Renal cortex interstitium (tissue), 11 donors: ENCODE measurements at regions not wholly inside any gene's neighbourhood (a gene's known extent, or its start where the extent isn't known, plus 50 kb on each side); places are given as distances from the start of the nearest gene placed in this dataset.
"Not testable (repeated sequence)": the region's sequence is repeated elsewhere in the genome, so short reads cannot be mapped to it uniquely, and the experiment has no call there.

Source experiments
- DNase-seq, 11 donors: peaks; one replicate each; pipeline ENCODE4 v3.0.0-alpha.2; 2013; ENCODE audit warnings: low read depth in 9 of 11, low spot score in 4 of 11; ENCODE audit errors: extremely low read depth in 1 of 11

DNA sequence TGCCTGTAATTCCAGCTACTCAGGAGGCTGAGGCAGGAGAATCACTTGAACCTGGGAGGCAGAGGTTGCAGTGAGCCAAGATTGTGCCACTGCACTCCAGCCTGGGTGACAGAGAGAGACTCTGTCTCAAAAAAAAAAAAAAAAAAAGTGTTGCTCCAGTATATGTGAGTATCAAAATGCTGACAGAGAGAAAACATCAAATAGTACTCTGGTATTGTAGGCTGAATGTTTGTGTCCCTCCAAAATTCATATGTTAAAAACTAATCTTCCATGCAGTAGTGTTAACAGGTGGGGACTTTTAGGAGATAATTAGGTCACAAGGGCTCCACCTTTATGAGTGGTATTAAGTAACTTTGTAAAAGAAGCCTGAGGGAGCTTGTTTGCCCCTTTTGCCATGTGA is 67.4 kb upstream of the KLF7 start:
- not testable (repeated sequence) for DNase-seq

GRCh38 chr2:207233731-207234130 is 68.0 kb upstream of the KLF7 start:
- no peak for DNase-seq

DNA sequence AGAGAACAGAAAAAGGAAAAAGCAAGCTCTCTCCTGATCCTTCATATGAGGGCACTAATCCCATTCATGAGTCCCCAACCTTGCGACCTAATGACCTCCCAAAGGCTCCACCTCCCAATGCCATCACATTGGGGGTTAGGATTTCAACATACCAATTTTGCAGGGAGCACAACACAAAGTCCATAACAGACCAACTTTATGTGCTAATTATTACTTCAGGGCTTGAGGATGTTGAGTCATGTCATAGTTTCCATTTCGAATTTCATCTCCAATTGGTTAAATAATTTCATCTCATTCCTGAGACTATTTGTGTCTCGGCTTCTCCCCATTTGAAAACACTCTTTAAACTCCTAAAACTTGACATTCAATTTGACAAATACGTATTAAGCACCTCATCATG is 69.9 kb upstream of the KLF7 start:
- DNase-seq, result no peak

GRCh38 chr2:207236156-207236935 is 70.6 kb upstream of the KLF7 start:
- DNase-seq, result no peak

- DNase-seq, result no peak
Measured at GRCh38 chr2:207238831-207239701, 73.3 kb upstream of the KLF7 start.

GRCh38 chr2:207239754-207240494 is 74.2 kb upstream of the KLF7 start:
- DNase-seq, result no peak

- no peak for DNase-seq
Measured at GRCh38 chr2:207240649-207241048, 74.9 kb upstream of the KLF7 start.

DNA sequence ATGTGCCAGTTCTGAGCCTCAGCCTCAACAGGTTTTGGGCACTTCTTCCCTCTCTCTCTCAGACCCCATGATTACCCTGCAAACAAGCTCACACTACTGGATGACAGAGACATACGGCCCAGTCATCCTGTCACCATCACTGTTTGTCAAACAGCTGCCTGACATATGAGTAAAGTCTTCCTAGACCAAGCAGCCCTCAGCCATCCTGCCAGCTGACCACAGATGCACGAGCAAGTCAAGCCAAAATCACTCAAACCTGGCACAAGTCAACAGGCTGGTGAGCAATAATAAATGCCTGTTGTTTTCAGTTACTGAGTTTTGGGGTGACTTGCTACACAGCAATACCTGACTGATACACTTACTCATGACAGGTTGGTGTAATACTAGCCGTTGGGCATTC is 75.5 kb upstream of the KLF7 start:
- no peak for DNase-seq

DNA sequence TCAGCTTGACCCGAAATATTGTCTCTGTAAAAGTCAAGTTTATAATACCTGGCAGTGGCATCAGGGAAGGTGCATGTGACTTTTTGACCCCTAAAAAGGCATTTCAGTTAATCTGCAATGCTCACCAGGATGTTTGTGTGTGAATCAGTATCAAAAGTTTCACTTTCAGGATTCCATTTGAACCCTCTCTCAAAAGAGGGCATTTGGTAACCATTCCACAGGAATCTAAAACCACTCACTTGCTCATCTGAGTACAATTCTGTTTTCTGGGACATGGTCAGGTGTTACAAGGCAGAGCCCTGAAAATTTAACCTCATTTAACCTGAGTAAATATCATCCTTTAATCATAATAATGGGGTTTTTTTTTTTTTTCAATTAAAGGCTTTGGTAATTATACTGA is 77.9 kb upstream of the KLF7 start:
- DNase-seq, result no peak

DNA sequence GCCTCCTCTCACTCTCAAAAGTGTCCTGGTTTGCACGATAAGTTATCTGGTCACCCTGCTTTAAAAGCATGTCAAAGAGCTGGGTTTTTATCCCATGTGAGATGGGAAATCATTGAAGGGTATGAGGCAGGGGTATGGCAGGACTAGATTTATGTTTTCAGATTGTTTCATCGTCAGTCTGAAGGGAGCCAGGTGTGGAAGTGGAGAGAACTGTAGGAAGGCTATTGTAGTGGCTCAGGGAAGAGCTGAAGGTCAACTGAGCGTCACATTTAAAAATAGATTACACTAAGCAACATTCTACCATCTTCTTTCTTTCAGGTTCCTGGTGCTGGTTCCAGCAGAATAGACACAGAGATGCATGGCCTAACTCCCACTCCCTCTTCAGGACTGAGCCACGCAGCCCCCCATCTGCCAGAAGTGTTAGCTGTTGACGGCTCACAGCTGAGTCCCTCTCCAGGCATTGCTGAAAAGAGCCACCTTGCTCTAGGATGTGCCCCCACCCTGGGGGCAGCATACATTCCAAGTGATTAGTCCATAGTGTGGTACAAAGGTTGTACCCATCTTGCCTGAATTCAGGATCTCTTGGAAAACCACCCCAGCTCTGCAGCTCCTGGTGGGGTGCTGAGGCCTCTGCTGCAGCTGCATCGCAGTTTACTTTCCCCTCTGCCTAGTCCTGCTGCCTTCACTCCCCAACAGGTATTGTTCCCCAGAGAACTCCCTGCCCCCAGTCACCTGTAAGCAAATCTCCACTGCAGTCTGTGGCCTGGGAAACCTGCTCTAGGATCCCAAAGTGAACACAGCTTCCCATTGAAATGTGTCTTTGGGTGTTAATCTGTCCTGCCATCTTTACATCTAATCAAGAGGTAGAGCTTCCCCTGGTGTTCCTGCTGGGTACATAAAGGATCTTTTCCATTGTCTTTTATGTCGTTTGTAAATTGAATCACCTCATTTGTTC is 79.5 kb upstream of the KLF7 start:
- DNase-seq, result no peak

DNA sequence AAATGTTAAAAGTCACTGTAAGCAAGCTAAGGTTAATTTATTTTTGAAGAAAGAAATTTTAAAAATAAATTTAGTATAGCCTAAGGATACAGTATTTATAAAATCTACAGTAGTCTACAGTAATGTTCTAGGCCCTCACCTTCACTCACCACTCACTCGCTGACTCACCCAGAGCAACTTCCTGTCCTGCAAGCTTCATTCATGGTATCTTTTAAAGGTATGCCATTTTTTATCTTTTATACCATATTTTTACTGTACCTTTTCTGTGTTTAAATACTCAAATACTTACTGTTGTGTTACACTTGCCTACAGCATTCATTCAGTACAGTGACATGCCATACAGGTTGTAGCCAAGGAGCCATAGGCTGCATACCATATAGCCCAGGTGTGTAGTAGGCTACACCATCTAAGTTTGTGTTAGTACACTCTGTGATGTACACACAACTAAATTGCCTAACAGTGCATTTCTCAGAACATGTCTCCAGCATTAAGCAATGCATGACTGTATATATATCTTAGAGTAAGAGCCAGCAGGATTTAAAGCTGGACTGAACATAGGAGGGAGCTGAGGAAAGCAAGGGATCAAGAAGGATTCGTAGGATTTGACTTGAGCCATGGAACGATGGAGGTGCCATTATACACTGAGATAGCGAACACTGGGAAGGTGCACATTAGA is 83.1 kb upstream of the KLF7 start:
- DNase-seq, result no peak

GRCh38 chr2:207251022-207251421 is 85.3 kb upstream of the KLF7 start:
- DNase-seq, result no peak

DNA sequence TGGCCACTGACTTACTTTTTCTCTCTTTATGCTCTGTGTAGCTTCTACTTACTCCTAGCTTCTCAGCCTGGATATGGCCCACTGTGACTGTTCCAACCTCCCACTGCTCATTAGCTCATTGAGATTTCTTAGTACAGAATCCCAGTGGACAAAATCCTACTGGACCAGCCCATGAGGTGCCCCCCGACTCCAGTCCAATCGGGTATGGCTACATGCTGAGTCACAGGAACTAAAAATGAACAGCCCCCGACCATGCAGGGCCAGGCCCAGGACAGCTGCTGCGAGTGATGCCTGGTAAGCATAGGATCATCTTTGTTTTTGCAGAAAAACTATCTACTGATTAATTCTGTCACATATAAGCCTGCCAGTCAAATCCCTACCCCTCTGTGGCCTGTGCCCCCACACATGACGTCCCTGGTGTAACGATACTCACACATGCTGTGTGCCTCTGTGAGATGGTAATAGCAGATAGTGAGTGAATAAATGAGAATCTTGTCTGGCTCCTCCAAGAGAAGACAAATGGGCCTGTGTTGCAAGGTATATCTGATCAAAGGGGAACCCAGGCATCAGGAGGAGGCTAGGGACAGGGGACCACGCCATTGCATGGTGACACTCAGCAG is 85.9 kb upstream of the KLF7 start:
- DNase-seq, result no peak

DNA sequence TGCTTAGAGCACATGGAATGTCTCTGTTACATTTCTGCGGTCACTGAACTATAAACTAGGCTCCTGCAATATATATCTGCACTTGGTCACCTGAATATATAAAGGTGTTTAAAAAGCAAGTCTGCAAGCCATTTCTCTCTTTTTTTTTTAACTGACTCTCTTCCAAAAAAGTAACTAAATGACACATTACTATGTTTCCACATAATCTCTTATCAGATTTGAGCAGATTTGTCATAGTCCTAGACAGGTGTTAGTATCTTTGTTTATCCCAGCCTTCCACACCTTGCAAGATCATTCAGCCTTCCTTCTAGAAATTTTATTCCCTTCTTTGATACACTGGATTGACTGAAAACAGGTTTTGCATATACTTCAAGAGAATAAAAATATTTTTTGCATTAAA is 86.7 kb upstream of the KLF7 start:
- no peak for DNase-seq

DNA sequence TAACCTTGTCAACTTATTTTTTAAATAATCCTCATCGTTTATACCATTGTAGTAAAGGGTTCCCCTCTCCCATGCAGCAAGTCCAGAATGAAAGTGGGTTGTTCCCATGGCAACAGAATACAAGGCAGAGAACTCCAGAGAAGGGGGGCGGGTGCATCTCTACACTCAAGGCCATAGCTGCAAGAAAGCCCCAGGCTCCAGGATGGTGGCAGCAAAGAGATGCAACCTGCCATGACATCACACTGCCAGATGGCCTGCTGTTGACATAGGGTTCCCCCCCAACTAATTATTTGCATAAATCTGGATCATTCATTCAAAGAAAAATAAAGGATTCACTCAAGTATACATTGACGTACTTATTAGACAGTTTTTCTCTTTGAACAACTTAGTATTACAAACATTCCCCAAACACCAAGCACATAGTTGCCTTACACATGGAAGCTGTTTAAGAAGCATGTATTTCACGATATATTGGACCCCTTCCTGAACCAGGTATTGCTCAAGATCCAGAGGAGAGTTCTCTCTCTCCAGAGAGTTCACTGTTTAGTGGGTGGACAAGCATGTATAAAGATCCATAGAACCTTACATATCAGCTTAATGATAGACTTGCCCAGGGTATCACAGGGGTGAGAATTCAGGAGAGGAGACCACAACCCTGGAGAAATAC is 87.4 kb upstream of the KLF7 start:
- DNase-seq, result no peak

- DNase-seq, result no peak
Measured at GRCh38 chr2:207253666-207254345, 88.1 kb upstream of the KLF7 start.
